Uterus (tissue), 2 donors: ENCODE measurements at regions not wholly inside any gene's neighbourhood (a gene's known extent, or its start where the extent isn't known, plus 50 kb on each side); places are given as distances from the start of the nearest gene placed in this dataset.

Experiments
- CTCF ChIP-seq, 4 experiments: fragments of 200-600 bp in 2 of 4; fragments of 450-650 bp in 2 of 4; sonication (generic) in 2 of 4; IDR thresholded peaks; one replicate each; pipeline ENCODE4 v1.5.1; 2016 to 2019; ENCODE audit warnings: antibody characterized with exemption in 4 of 4, mild to moderate bottlenecking in 2 of 4, moderate library complexity in 1 of 4
- POLR2A ChIP-seq, 2 donors: fragments of 450-650 bp; IDR thresholded peaks; one replicate each; pipeline ENCODE4 v1.6.1; 2016; ENCODE audit warnings: antibody characterized with exemption in 2 of 2, mild to moderate bottlenecking in 1 of 2, moderate library complexity in 1 of 2

GRCh38 chr18:68083776-68084175 is 567.3 kb upstream of the DSEL start:
- TF ChIP-seq CTCF (IDR thresholded peaks at IDR 0.05): no peak
- TF ChIP-seq POLR2A (IDR thresholded peaks at IDR 0.05): no peak
